Effector memory CD4-positive, alpha-beta T cell (primary cell): ENCODE measurements at regions not wholly inside any gene's neighbourhood (a gene's known extent, or its start where the extent isn't known, plus 50 kb on each side); places are given as distances from the start of the nearest gene placed in this dataset.

Experiments used
- DNase-seq, 3 donors: peaks; one replicate each; pipeline ENCODE4 v3.0.0-alpha.2; 2020
- H3K27ac ChIP-seq: 2 replicates; pipeline ENCODE4 v1.7.0; 2013; ENCODE audit warnings: mild to moderate bottlenecking, low read length, moderate library complexity; ENCODE audit not compliant: insufficient read depth, poor library complexity, severe bottlenecking
- H3K27me3 ChIP-seq: replicated peaks from 2 replicates; pipeline ENCODE4 v1.7.0; 2013; ENCODE audit warnings: mild to moderate bottlenecking, low read length; ENCODE audit not compliant: insufficient read depth, control insufficient read depth, poor library complexity, severe bottlenecking
- H3K36me3 ChIP-seq: 2 replicates; pipeline ENCODE4 v1.7.0; 2013; ENCODE audit warnings: mild to moderate bottlenecking, low read length, moderate library complexity; ENCODE audit not compliant: control insufficient read depth, insufficient read depth
- H3K4me1 ChIP-seq: 2 replicates; pipeline ENCODE4 v1.7.0; 2013; ENCODE audit warnings: low read length, mild to moderate bottlenecking; ENCODE audit not compliant: control insufficient read depth, insufficient read depth, poor library complexity, severe bottlenecking
- H3K4me3 ChIP-seq: 2 replicates; pipeline ENCODE4 v1.7.0; 2013; ENCODE audit warnings: low read length, low read depth, mild to moderate bottlenecking; ENCODE audit not compliant: insufficient read depth, poor library complexity, severe bottlenecking
- H3K9me3 ChIP-seq: 2 replicates; pipeline ENCODE4 v1.7.0; 2013; ENCODE audit warnings: mild to moderate bottlenecking, low read length, moderate library complexity; ENCODE audit not compliant: control insufficient read depth

GRCh38 chr16:31700530-31701388, 172.8 kb upstream of the ZNF267 start:
- Histone ChIP-seq H3K4me3 (peak overlapping the region; percentile 75), H3K9me3 (no peaks in the 10 kb centered on the region), H3K36me3 (peaks cover 30% of the 10 kb centered on the region), H3K27me3 (no peaks in the 10 kb centered on the region), H3K4me1 (peaks cover 32% of the 10 kb centered on the region), H3K27ac (peak overlapping the region; percentile 93)
- peak; percentile 75 to 78 (median 76) for DNase-seq

DNA sequence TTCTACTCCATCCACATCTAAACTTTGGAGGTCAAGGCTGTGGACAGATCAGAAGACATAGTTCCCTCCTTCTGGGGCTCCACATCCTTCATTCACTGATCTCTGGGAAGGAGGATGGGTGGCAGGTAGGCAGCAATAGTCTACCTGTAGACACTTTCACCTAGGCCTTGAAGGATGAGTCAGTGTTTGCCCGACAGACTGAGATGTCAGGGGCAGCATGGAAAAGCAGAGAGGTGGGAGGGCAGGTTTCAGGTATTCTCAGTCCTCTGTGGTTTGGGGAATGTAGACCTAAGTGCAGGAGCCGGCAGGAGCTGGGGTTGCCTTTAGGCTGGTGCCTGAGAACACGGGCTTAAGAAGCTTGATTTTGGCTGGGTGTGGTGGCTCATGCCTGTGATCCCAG, 171.9 kb upstream of the ZNF267 start:
- H3K4me3 ChIP-seq = peak overlapping the region; percentile 75
- no peak for DNase-seq
- H3K9me3 ChIP-seq = no peaks in the 10 kb centered on the region
- peaks cover 39% of the 10 kb centered on the region for H3K36me3 ChIP-seq
- peak overlapping the region; percentile 93 for H3K27ac ChIP-seq
- no peaks in the 10 kb centered on the region for H3K27me3 ChIP-seq
- peaks cover 27% of the 10 kb centered on the region for H3K4me1 ChIP-seq

- Histone ChIP-seq H3K4me1 (peaks cover 29% of the 10 kb centered on the region), H3K27me3 (no peaks in the 10 kb centered on the region), H3K36me3 (peaks cover 49% of the 10 kb centered on the region), H3K4me3 (no peak overlapping the region), H3K27ac (no peak overlapping the region), H3K9me3 (no peaks in the 10 kb centered on the region)
- no peak for DNase-seq
Observed at GRCh38 chr16:31702796-31703195, 170.8 kb upstream of the ZNF267 start.

DNA sequence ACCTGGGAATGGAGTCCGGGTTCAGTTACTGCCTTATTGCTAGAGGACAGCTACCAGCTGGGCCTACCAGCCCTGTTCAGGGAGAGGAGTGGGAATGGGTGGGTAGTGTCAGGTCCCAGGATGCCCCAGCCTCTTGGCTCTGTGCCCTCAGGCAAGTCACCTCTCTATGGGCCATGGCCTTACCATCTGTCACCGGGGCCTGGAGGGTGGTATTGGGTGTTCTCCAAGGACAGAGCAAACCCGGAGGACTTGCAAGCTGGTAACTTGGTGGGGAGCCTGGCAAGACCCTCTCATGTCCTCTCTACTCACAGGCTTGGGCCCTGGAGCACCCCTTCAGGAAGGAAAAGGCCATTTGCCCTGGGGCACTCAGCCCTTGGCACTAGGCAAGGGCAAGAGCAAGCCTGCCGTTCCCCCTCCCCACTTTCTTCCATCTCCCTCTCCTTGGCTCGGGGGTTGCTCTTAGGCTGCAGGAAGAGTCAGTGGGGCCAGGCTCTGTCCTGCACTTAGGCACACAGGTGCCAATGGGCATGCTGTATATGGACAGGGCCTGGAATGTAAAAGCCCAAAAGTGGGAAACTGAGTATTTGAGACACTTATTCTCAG, 170.0 kb upstream of the ZNF267 start:
- Histone ChIP-seq H3K27me3 (no peaks in the 10 kb centered on the region), H3K36me3 (peaks cover 52% of the 10 kb centered on the region), H3K4me1 (peaks cover 34% of the 10 kb centered on the region), H3K4me3 (no peak overlapping the region), H3K27ac (no peak overlapping the region), H3K9me3 (no peaks in the 10 kb centered on the region)
- DNase-seq = no peak

DNA sequence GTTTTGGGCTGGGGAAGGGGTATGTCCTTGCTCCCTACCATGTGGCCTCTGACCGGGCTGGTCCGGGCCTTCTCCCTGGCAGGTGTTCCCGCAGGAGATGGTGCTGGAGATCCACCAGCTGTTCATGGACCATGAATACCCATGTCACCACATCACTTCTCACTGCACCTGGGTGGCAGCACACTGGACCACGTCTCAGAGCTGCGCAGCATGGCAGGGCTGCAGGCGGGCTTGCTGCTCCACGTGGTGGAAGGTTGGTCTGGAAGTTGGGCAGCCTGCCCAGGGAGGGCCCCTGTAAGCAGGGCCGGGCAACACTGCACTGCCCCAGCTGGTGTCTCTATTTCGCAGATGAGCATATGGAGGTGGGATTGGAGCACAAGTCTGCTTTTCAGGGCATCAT, 169.5 kb upstream of the ZNF267 start:
- Histone ChIP-seq H3K4me1 (peaks cover 34% of the 10 kb centered on the region), H3K9me3 (no peaks in the 10 kb centered on the region), H3K27me3 (no peaks in the 10 kb centered on the region), H3K36me3 (peaks cover 56% of the 10 kb centered on the region), H3K27ac (no peak overlapping the region), H3K4me3 (no peak overlapping the region)
- no peak for DNase-seq

- Histone ChIP-seq H3K36me3 (peaks cover 57% of the 10 kb centered on the region), H3K9me3 (no peaks in the 10 kb centered on the region), H3K27me3 (no peaks in the 10 kb centered on the region), H3K27ac (no peak overlapping the region), H3K4me1 (peaks cover 34% of the 10 kb centered on the region), H3K4me3 (no peak overlapping the region)
- DNase-seq = no peak
Observed at GRCh38 chr16:31705371-31705770, 168.2 kb upstream of the ZNF267 start.

DNA sequence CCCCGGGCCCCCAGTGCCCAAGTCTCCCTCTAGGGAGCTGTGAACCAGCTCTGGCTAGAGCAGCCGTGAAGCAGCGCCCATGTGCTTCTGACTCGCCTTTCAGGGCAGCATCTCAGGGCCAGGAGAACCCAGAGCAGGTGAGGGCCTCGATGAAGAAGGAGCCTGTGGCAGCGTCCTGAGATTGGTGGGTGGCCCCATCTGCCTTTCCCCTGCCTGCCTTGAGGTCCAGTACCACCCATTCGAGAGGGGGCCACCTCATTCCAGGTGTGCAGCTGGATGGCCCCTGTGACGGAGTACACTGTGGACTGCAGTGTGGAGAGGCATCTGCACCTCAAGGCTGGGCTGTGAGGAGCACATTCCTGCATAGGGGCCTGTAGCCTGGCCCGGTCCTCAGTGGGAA, 167.3 kb upstream of the ZNF267 start:
- peaks cover 30% of the 10 kb centered on the region for H3K4me1 ChIP-seq
- H3K36me3 ChIP-seq = peaks cover 57% of the 10 kb centered on the region
- H3K27me3 ChIP-seq = no peaks in the 10 kb centered on the region
- no peak overlapping the region for H3K27ac ChIP-seq
- H3K9me3 ChIP-seq = no peaks in the 10 kb centered on the region
- DNase-seq = no peak
- no peak overlapping the region for H3K4me3 ChIP-seq

DNA sequence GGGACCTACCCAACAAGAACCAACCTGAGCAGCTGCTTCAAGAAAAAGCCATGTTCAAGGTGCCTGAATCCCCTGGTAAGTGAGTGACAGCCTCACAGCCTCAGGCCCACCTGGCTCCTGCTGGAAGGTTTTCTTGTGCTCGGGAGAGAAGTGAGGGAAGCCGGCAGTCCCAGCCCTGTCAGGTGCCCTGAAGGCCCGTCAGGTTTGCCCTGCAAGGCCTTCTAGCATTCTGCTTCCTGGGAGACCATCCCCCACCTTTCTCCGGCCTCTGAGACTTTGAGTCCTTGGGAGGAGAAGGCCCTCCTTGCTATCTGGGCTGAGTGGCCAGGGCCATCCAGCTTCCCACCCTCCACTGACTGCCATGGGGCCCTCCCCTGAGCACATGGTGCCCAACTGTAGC, 166.7 kb upstream of the ZNF267 start:
- DNase-seq = no peak
- peaks cover 24% of the 10 kb centered on the region for H3K4me1 ChIP-seq
- H3K36me3 ChIP-seq = peaks cover 57% of the 10 kb centered on the region
- no peak overlapping the region for H3K27ac ChIP-seq
- no peaks in the 10 kb centered on the region for H3K9me3 ChIP-seq
- H3K4me3 ChIP-seq = no peak overlapping the region
- H3K27me3 ChIP-seq = no peaks in the 10 kb centered on the region

DNA sequence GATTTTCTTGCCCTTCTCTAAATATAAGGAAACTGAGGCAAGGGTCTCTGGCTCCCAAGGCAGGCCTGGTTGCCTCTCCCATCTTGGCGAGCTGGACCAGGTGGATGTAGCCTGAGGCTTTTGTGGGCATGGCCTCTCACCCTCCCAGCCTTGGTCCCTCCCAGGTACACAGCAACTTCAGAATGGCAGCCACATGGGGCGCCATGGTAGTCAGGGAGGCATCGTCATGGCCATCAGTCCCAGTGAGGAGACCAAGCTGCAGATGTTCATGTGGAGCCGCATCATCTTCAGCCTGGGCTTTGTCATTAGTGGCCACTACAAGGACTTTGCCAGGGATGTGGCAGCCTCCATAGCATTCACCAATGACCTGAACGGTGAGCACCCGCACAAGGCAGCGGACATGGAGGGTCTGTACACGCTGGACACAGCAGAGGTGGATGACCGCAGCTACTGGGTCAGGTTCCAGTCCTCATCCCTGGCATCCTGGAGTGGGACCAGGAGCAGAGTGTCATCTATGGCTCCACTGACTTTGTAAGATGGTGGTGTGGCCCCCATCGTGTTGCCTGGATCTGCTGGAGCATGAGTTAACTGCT, 165.8 kb upstream of the ZNF267 start:
- Histone ChIP-seq H3K27ac (no peak overlapping the region), H3K36me3 (peaks cover 57% of the 10 kb centered on the region), H3K27me3 (no peaks in the 10 kb centered on the region), H3K9me3 (no peaks in the 10 kb centered on the region), H3K4me1 (peaks cover 19% of the 10 kb centered on the region), H3K4me3 (no peak overlapping the region)
- no peak for DNase-seq

DNA sequence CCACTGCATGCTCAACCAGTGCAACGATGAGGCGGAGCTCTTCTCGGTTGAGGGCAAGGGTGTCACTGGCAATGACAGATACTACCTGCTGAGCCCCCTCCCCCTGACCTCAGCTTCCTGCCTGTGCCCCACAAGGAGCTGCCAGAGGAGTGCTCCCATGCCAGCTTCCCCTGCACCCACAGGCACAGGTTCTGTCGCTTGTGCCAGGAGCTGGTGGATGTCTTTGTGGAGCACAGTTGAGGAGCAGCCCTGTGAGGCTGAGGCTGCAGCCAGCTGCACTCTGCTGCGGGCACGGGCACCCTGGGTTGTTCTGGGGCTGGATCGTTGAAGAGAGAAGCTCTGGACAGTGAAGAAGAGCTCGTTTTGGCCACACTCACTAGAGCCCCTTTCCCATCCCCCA, 165.3 kb upstream of the ZNF267 start:
- Histone ChIP-seq H3K36me3 (peaks cover 52% of the 10 kb centered on the region), H3K4me1 (peaks cover 19% of the 10 kb centered on the region), H3K4me3 (no peak overlapping the region), H3K27me3 (no peaks in the 10 kb centered on the region), H3K9me3 (no peaks in the 10 kb centered on the region), H3K27ac (no peak overlapping the region)
- no peak for DNase-seq
